K562 (cell line): ENCODE measurements at regions not wholly inside any gene's neighbourhood (a gene's known extent, or its start where the extent isn't known, plus 50 kb on each side); places are given as distances from the start of the nearest gene placed in this dataset.

Experiments used
- ATAC-seq: fragments of 200-7000 bp; cut with Tn5 transposase; 3 replicates; pipeline ENCODE4 v1.9.1; 2020; ENCODE audit warnings: moderate library complexity
- BruUV-seq: library from RNA; stranded (reverse); fragments of 400-500 nt; replicated peaks from 2 replicates; lab custom pipeline; 2021; lab: Mats Ljungman, UMichigan
- CTCF ChIA-PET: fragments of 300-600 bp; formaldehyde crosslinking; extraction: SDS; loops from one replicate; lab custom pipeline; 2021; ENCODE audit warnings: low intra/inter-chr PET ratio; lab: Yijun Ruan, JAX
- POLR2A ChIA-PET: fragments of 300-600, 350-650 bp; sonication (Branson Sonifier 250); formaldehyde crosslinking; extraction: SDS; loops from one replicate; lab custom pipeline; 2021; ENCODE audit warnings: antibody characterized with exemption, inconsistent platforms; lab: Yijun Ruan, JAX
- DNase-seq, 4 experiments: peaks; one replicate each; pipeline versions ENCODE4 v3.0.0 to v3.0.0-alpha.2; 2011 to 2018; ENCODE audit warnings: low spot score in 3 of 4, mixed read lengths in 3 of 4; ENCODE audit errors: extremely low read depth in 1 of 4
- FAIRE-seq: peaks from 2 replicates; lab custom pipeline; 2011; peaks lifted over from hg19 to GRCh38; lab: Jason Lieb, UNC
- H2AFZ ChIP-seq: 2 replicates; pipeline ENCODE4 v1.6.0; 2011; ENCODE audit warnings: low read depth, low read length, control low read depth, inconsistent platforms
- H3K27ac ChIP-seq: fragments of 200-600 bp; 3 replicates; pipeline ENCODE4 v1.8.0; 2011; ENCODE audit warnings: low read depth, mild to moderate bottlenecking, control low read depth, inconsistent platforms, low read length, moderate library complexity, mixed read lengths; ENCODE audit errors: extremely low read depth
- H3K27me3 ChIP-seq, 2 experiments: fragments of 300-600 bp in 1 of 2; 2 replicates in 1 of 2; 3 replicates in 1 of 2; pipeline versions ENCODE4 v1.6.0 to v1.8.0; 2011; ENCODE audit warnings: inconsistent platforms in 2 of 2, low read length in 2 of 2, mild to moderate bottlenecking in 1 of 2, mixed read lengths in 1 of 2, moderate library complexity in 1 of 2; ENCODE audit not compliant: control insufficient read depth in 2 of 2, insufficient read depth in 2 of 2
- H3K36me3 ChIP-seq: fragments of 300-600 bp; 3 replicates; pipeline ENCODE4 v1.8.0; 2011; ENCODE audit warnings: mild to moderate bottlenecking, low read length, inconsistent platforms; ENCODE audit not compliant: control insufficient read depth, insufficient read depth
- H3K4me1 ChIP-seq, 2 experiments: fragments of 200-600 bp in 1 of 2; replicated peaks in 1 of 2; 2 replicates in 1 of 2; 3 replicates in 1 of 2; pipeline versions ENCODE4 v1.5.1 to v1.8.0; 2011; ENCODE audit warnings: inconsistent platforms in 2 of 2, low read length in 2 of 2, mild to moderate bottlenecking in 1 of 2, mixed read lengths in 1 of 2, moderate library complexity in 1 of 2; ENCODE audit not compliant: control insufficient read depth in 2 of 2, insufficient read depth in 2 of 2
- H3K4me2 ChIP-seq: 2 replicates; pipeline ENCODE4 v1.6.1; 2011; ENCODE audit warnings: low read length, control low read depth, inconsistent platforms, mixed read lengths; ENCODE audit not compliant: insufficient read depth
- H3K4me3 ChIP-seq: fragments of 200-600 bp; sonication (generic), shearing (Covaris generic); 2 replicates; pipeline ENCODE4 v1.5.1; 2016; ENCODE audit warnings: control low read depth, inconsistent platforms
- H3K79me2 ChIP-seq: fragments of 200-600 bp; 3 replicates; pipeline ENCODE4 v1.8.0; 2011; ENCODE audit warnings: low read length, inconsistent platforms; ENCODE audit not compliant: control insufficient read depth, insufficient read depth
- H3K9ac ChIP-seq, 2 experiments: 2 replicates each; pipeline versions ENCODE4 v1.6.0 to v1.6.1; 2011; ENCODE audit warnings: low read depth in 2 of 2, low read length in 2 of 2, control low read depth in 1 of 2, inconsistent platforms in 1 of 2, mild to moderate bottlenecking in 1 of 2, mixed read lengths in 1 of 2; ENCODE audit not compliant: insufficient read depth in 1 of 2
- H3K9me1 ChIP-seq: one replicate; pipeline ENCODE4 v1.6.0; 2011; ENCODE audit warnings: inconsistent platforms, mild to moderate bottlenecking, low read length, moderate library complexity; ENCODE audit not compliant: control insufficient read depth, insufficient read depth
- H3K9me3 ChIP-seq: replicated peaks from 2 replicates; pipeline ENCODE4 v1.5.1; 2011; ENCODE audit warnings: low read depth, low read length, inconsistent platforms; ENCODE audit not compliant: control insufficient read depth, insufficient read depth
- H4K20me1 ChIP-seq: replicated peaks from 2 replicates; pipeline ENCODE4 v1.6.1; 2011; ENCODE audit warnings: low read length, inconsistent platforms, mixed read lengths; ENCODE audit not compliant: control insufficient read depth, insufficient read depth
- CBX5 ChIP-seq: IDR thresholded peaks from 2 replicates; pipeline ENCODE4 v1.6.1; 2014; ENCODE audit warnings: low read depth, borderline replicate concordance
- CCNT2 ChIP-seq: IDR thresholded peaks from 2 replicates; pipeline ENCODE4 v1.6.1; 2011; ENCODE audit warnings: borderline replicate concordance, low read depth, mild to moderate bottlenecking, moderate library complexity, mixed read lengths, low read length; ENCODE audit not compliant: insufficient read length; ENCODE audit errors: extremely low read depth
- JUN ChIP-seq, 2 experiments: sonication (generic) in 1 of 2; formaldehyde crosslinking in 1 of 2; IDR thresholded peaks; 2 replicates each; pipeline versions ENCODE4 v1.6.1 to v1.8.0; 2012 to 2022; ENCODE audit warnings: borderline replicate concordance in 2 of 2, mild to moderate bottlenecking in 2 of 2, improper control_type of control experiment in 1 of 2, low read depth in 1 of 2, low read length in 1 of 2, missing genetic modification reagents in 1 of 2
- JUND ChIP-seq, 2 experiments: IDR thresholded peaks; 2 replicates in 1 of 2; 3 replicates in 1 of 2; pipeline ENCODE4 v1.6.1; 2011; ENCODE audit warnings: borderline replicate concordance in 2 of 2, low read depth in 2 of 2, low read length in 2 of 2, improper control_type of control experiment in 1 of 2, missing biosample characterization in 1 of 2, missing genetic modification characterization in 1 of 2, missing genetic modification reagents in 1 of 2
- LCOR ChIP-seq: sonication (generic); formaldehyde crosslinking; IDR thresholded peaks from 2 replicates; pipeline ENCODE4 v1.8.0; 2022; ENCODE audit warnings: mild to moderate bottlenecking, missing genetic modification reagents
- MCM2 ChIP-seq: fragments of 450-650 bp; IDR thresholded peaks from 2 replicates; pipeline ENCODE4 v1.6.1; 2017; ENCODE audit warnings: low read depth, mild to moderate bottlenecking
- NCOA2 ChIP-seq, 2 experiments: fragments of 450-650 bp; IDR thresholded peaks; 2 replicates each; pipeline ENCODE4 v1.6.1; 2018; ENCODE audit warnings: mild to moderate bottlenecking in 2 of 2, moderate library complexity in 1 of 2; ENCODE audit not compliant: partially characterized antibody in 2 of 2
- NFE2 ChIP-seq: IDR thresholded peaks from 2 replicates; pipeline ENCODE4 v1.6.1; 2014; ENCODE audit warnings: antibody characterized with exemption, low read depth
- POLR2B ChIP-seq: fragments of 450-650 bp; IDR thresholded peaks from 2 replicates; pipeline ENCODE4 v1.6.1; 2018; ENCODE audit warnings: low read depth; ENCODE audit not compliant: partially characterized antibody
- RAD21 ChIP-seq, 2 experiments: fragments of 250-450 bp in 1 of 2; fragments of 450-650 bp in 1 of 2; sonication (Bioruptor Pico) in 1 of 2; formaldehyde crosslinking in 1 of 2; IDR thresholded peaks in 1 of 2; conservative IDR thresholded peaks in 1 of 2; 2 replicates each; pipeline versions ENCODE4 v1.4.0 to v1.8.0; 2020 to 2022; ENCODE audit warnings: mild to moderate bottlenecking in 2 of 2, moderate library complexity in 1 of 2
- SPI1 ChIP-seq: IDR thresholded peaks from 2 replicates; pipeline ENCODE4 v1.6.1; 2011; ENCODE audit warnings: low read depth, low read length, control low read depth, borderline replicate concordance
- TCF7 ChIP-seq: sonication (generic); IDR thresholded peaks from 2 replicates; pipeline ENCODE4 v1.6.1; 2016; ENCODE audit warnings: antibody characterized with exemption, borderline replicate concordance
- TCF7L2 ChIP-seq: fragments of 150-350 bp; IDR thresholded peaks from 2 replicates; pipeline ENCODE4 v1.6.1; 2016; ENCODE audit warnings: low read depth, mild to moderate bottlenecking, low read length, moderate library complexity
- ZNF140 ChIP-seq: fragments of 250-450 bp; sonication (Bioruptor Pico); IDR thresholded peaks from 2 replicates; pipeline ENCODE4 v1.8.0; 2021; ENCODE audit warnings: moderate library complexity, mild to moderate bottlenecking, inconsistent platforms
- ZNF347 ChIP-seq: fragments of 450-650 bp; formaldehyde crosslinking; IDR thresholded peaks from 2 replicates; pipeline ENCODE4 v1.4.0; 2020; ENCODE audit warnings: low read depth, mild to moderate bottlenecking, moderate library complexity
- ZNF717 ChIP-seq: fragments of 250-450 bp; sonication (Bioruptor Pico); IDR thresholded peaks from 2 replicates; pipeline ENCODE4 v1.5.0; 2021
- ZNF79 ChIP-seq: fragments of 250-450 bp; sonication (Bioruptor Pico); IDR thresholded peaks from 2 replicates; pipeline ENCODE4 v1.4.0; 2020; ENCODE audit warnings: low read depth, mild to moderate bottlenecking, moderate library complexity
- ZNF830 ChIP-seq: fragments of 250-450 bp; sonication (Bioruptor Pico); IDR thresholded peaks from 2 replicates; pipeline ENCODE4 v1.5.0; 2021; ENCODE audit warnings: mild to moderate bottlenecking
- WGBS: fragments of 100-300 bp; shearing (Covaris generic); methylation state at CpG from one replicate; pipeline ENCODE4 v1.1.6; 2016; ENCODE audit warnings: low coverage, mixed read lengths; ENCODE audit not compliant: insufficient coverage; ENCODE audit errors: missing lambda C conversion rate; 5-methylcytosine and 5-hydroxymethylcytosine counted together
- in situ Hi-C: fragments of 300-500 bp; cut with MboI; formaldehyde crosslinking; loops from 4 replicates; pipeline ENCODE4 v1.15.0; 2018; ENCODE audit warnings: inconsistent platforms, mixed read lengths
- intact Hi-C: fragments of 100-400 bp; cut with micrococcal nuclease; formaldehyde crosslinking; loops from 2 replicates; pipeline ENCODE4 v1.14.2; 2022
- TF ChIP-seq, protein P1 (sequence below): sonication (generic); formaldehyde crosslinking; IDR thresholded peaks from 2 replicates; pipeline ENCODE4 v1.8.0; 2022; ENCODE audit warnings: mild to moderate bottlenecking, missing genetic modification reagents, borderline replicate concordance
- TF ChIP-seq, protein P2 (sequence below): fragments of 450-650 bp; IDR thresholded peaks from 2 replicates; pipeline ENCODE4 v1.6.1; 2017; ENCODE audit warnings: mild to moderate bottlenecking, moderate library complexity

DNA sequence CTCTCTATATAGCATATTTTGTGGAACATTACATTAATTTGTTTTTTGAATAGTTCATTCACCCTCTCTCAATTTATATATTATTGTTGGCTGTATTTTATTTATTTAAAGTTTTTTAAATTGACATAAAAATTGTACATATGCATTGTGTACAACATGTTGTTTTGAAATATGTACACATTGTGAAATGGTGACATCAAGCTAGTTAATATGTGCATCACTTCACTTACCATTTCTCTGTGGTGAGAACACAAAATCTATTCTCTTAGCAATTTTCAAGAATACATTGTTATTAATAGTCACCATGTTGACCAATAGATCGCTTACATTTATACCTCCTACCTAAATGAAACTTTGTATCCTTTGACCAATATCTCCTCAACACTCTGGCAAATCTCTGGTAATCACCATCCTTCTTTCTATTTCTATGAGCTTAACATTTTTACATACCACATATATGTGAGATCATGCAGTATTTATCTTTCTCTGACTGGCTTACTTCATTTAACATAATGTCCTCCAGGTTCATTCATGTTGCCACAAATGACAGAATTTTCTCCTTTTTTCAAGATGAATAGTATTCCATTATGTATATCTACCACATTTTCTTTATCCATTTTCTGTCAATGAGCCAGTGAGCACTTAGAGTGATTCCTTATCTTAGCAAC is 180.9 kb upstream of the DEPDC1 start:
- BruUV-seq: no TSS peak
- CTCF ChIA-PET: no interaction called here

More for the DNA sequence above, 180.9 kb upstream of the DEPDC1 start:
- no peaks in the 10 kb centered on the region for H3K4me1 ChIP-seq
- in situ Hi-C loops: no loop called here
- intact Hi-C loops: no loop called here
- H3K4me2 ChIP-seq: no peak overlapping the region
- DNase-seq (no peak), ATAC-seq (no peak), FAIRE-seq (no peak)
- H4K20me1 ChIP-seq: no peaks in the 10 kb centered on the region
- POLR2A ChIA-PET: no interaction called here
- WGBS: 0% methylated on average over 1 of the region's 1 CpG
- no peaks in the 10 kb centered on the region for H3K79me2 ChIP-seq
- H3K9me1 ChIP-seq: no peaks in the 10 kb centered on the region
- H3K27me3 ChIP-seq: no peaks in the 10 kb centered on the region
- H3K9me3 ChIP-seq: no peaks in the 10 kb centered on the region
- no peak for TF ChIP-seq CBX5
- TF ChIP-seq, protein P1, sequence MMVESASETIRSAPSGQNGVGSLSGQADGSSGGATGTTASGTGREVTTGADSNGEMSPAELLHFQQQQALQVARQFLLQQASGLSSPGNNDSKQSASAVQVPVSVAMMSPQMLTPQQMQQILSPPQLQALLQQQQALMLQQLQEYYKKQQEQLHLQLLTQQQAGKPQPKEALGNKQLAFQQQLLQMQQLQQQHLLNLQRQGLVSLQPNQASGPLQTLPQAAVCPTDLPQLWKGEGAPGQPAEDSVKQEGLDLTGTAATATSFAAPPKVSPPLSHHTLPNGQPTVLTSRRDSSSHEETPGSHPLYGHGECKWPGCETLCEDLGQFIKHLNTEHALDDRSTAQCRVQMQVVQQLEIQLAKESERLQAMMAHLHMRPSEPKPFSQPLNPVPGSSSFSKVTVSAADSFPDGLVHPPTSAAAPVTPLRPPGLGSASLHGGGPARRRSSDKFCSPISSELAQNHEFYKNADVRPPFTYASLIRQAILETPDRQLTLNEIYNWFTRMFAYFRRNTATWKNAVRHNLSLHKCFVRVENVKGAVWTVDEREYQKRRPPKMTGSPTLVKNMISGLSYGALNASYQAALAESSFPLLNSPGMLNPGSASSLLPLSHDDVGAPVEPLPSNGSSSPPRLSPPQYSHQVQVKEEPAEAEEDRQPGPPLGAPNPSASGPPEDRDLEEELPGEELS (CRISPR knock-in tag): no peak
- TF ChIP-seq ZNF79 (CRISPR knock-in tag): no peak
- no peak for TF ChIP-seq TCF7
- TF ChIP-seq RAD21 (CRISPR knock-in tag; conservative IDR thresholded peaks at IDR 0.05 in 1 of 2, IDR thresholded peaks at IDR 0.05 in 1 of 2): no peak
- TF ChIP-seq SPI1: no peak
- no peak for TF ChIP-seq LCOR (CRISPR knock-in tag)
- no peak for TF ChIP-seq TCF7L2
- TF ChIP-seq ZNF717 (CRISPR knock-in tag): no peak
- no peak for TF ChIP-seq JUN (IDR thresholded peaks at IDR 0.05; ENCODE audit: borderline replicate concordance, low read depth, low read length)
- no peak for TF ChIP-seq JUN (CRISPR knock-in tag; IDR thresholded peaks at IDR 0.05; ENCODE audit: borderline replicate concordance)
- TF ChIP-seq ZNF830 (CRISPR knock-in tag): no peak
- no peak for TF ChIP-seq NFE2
- TF ChIP-seq NCOA2 (IDR thresholded peaks at IDR 0.05; ENCODE audit: partially characterized antibody in 2 of 2): no peak
- TF ChIP-seq MCM2: no peak
- no peak for TF ChIP-seq POLR2B
- TF ChIP-seq CCNT2: no peak
- no peak for TF ChIP-seq JUND (IDR thresholded peaks at IDR 0.05; ENCODE audit: borderline replicate concordance, low read depth, low read length)
- TF ChIP-seq JUND (tag; IDR thresholded peaks at IDR 0.05; ENCODE audit: borderline replicate concordance, low read depth, low read length): no peak
- TF ChIP-seq, protein P2, sequence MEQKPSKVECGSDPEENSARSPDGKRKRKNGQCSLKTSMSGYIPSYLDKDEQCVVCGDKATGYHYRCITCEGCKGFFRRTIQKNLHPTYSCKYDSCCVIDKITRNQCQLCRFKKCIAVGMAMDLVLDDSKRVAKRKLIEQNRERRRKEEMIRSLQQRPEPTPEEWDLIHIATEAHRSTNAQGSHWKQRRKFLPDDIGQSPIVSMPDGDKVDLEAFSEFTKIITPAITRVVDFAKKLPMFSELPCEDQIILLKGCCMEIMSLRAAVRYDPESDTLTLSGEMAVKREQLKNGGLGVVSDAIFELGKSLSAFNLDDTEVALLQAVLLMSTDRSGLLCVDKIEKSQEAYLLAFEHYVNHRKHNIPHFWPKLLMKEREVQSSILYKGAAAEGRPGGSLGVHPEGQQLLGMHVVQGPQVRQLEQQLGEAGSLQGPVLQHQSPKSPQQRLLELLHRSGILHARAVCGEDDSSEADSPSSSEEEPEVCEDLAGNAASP: no peak
- no peak for TF ChIP-seq ZNF347
- TF ChIP-seq ZNF140 (CRISPR knock-in tag): no peak
- H2AFZ ChIP-seq: no peak overlapping the region
- no peaks in the 10 kb centered on the region for H3K36me3 ChIP-seq
- no peak overlapping the region for H3K9ac ChIP-seq
- H3K27ac ChIP-seq: no peak overlapping the region
- H3K4me3 ChIP-seq: no peak overlapping the region
